Fibroblast of skin of right biceps (primary cell): ENCODE measurements at regions not wholly inside any gene's neighbourhood (a gene's known extent, or its start where the extent isn't known, plus 50 kb on each side); places are given as distances from the start of the nearest gene placed in this dataset.
"Not testable (repeated sequence)": the region's sequence is repeated elsewhere in the genome, so short reads cannot be mapped to it uniquely, and the experiment has no call there.

Experiments used
- DNase-seq: peaks from one replicate; pipeline ENCODE4 v3.0.0-alpha.2; 2013

- DNase-seq, result peak; percentile 73
Observed at GRCh38 chr7:113710310-113711096, 208.3 kb downstream of the PPP1R3A start.

DNA sequence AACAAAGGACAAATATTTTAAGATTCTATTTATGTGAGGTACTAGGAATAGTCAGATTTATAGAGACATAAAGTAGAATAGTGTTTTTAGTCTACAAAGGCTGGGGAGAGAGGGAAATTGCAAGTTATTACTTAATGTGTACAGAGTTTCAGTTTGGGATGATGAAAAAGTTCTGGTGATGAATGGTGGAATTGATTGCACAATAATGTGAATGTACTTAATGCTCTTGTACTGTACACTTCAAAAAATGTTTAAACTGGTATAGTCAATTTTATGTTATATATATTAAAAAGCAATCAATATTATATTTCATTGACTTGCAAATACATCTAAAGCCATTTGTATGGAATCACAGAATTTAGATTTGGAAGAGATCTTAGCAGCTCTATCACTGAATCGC lies 213.4 kb downstream of the PPP1R3A start:
- DNase-seq, result no peak

GRCh38 chr7:113698556-113699220 lies 220.1 kb downstream of the PPP1R3A start:
- DNase-seq, result peak; percentile 21

DNA sequence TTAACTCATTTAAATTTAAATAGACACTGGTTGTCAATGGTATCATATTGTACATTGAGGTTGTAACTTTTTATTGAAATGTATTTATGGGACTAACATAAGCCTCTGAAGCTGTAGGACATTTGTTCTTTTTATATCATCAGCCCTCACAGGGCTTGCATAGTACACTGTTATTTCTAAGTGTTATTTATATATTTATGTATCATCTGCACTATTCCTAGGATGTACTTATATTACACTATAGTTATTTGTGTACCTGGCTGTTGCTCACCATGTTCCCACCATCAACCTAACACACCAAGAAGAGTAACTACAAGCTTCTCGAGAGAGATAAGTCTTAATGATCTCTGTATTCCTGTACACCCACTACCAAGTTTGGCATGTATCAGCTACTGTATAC lies 224.7 kb downstream of the PPP1R3A start:
- DNase-seq, result no peak

DNA sequence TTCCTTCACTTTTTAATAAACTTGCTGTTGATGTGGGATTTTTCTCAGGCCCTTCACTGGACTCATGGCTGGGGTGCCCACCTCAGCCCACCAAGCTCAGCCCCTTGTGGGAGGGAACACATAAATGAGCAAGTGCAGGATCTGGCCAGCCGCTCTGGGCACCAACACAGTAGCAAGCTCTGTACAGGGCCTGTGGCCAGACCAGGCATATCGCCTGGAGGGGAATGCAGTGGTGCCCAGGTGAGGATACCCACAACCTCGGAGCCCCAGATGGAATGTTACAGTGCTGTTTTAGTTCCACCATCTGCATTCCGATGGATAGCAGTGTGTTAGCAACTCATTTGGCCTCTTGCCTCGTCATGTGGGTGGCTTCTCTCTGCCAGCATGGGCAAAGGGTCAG lies 234.6 kb downstream of the PPP1R3A start:
- no peak for DNase-seq

- DNase-seq, result no peak
Observed at GRCh38 chr7:113677811-113678210, 241.0 kb downstream of the PPP1R3A start.

- no peak for DNase-seq
Observed at GRCh38 chr7:113664867-113665266, 253.9 kb downstream of the PPP1R3A start.

DNA sequence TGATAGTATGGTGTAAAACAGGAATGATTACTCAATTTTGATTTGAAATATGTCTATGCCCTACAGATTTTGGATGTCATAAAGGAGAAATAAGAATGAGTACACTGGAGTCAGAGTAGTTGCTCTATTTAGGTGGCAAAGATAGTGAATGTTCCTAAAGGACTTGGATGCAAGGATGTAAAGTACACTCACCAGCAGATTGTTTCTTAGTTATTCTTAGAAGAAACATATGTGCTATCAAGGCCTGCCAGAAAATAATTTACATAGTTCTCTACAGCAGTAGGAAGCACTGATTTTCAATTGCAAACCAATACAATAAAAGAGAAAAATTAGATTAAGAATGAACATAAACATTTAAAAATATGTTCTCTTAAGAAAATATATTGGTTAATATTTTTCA lies 259.4 kb downstream of the PPP1R3A start:
- no peak for DNase-seq

DNA sequence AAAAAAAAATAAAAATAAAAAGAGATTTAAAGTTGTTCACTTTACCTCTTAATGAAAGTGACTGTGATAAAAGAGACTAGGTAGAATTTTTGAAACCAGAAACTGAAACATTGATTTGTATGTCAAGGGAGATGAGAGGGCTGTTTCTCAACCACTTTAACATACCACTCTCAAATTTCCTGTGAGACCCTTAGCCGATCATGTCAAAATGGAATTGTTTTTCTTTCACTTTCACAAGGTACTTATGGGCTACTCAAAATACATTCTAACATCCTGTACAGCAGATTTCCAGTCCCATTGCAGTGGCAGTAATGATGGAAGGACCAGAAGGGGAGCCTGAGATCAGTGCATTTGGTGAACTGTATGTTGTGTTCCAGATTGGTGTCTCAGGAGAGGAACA lies 261.2 kb downstream of the PPP1R3A start:
- DNase-seq, result no peak

DNA sequence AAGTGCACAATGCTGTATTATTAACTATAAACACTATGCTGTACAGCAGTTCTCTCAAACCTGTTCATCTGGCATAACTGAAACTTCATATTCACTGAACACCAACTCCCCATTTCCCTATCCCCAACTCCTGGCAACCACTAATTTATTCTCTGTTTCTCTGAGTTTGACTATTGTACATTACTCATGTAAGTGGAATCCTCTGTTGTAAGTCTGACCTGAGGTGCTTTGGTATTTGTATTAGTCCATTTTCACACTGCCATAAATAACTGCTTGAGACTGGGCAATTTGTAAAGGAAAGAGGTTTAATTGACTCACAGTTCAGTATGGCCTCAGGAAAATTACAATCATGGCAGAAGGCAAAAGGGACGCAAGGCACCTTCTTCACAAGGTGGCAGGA lies 266.3 kb downstream of the PPP1R3A start:
- DNase-seq, result peak; percentile 12

DNA sequence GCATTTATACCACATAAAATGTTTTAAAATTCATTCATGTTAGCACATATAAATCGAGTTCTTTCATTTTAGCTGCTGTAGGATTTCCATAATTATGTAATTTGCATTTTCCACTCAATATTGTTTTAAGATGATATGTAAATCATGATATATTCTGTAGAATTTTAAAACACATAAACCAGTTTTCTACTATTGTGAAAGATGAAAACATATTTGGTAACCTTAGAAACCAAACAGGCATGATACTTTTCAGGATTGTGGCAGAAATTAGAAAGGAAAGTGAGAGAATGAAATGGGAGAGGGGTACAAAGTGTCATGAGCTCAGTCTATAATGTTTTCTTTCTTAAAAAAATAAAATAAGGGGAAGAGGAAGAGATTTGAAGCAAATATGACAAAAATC lies 269.3 kb downstream of the PPP1R3A start:
- DNase-seq, result no peak

DNA sequence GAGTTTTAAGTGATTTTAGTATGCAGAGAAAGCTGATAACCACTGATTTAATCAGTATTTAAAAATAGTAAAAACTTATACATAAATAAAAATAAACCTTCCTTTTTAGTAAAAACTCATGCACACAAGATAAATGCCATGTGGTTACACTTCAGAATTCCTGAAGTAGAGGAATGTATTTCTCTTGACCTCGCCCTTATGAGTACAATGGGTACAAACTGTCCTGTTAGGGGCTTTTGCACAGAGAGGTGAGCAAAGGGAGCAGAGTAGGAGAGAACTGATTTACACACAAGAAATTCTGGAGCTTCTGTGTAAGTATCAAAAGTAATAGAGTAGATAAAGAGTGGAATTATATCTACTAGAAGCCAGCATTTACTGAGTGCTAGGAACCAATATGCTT lies 279.6 kb downstream of the PPP1R3A start:
- no peak for DNase-seq

DNA sequence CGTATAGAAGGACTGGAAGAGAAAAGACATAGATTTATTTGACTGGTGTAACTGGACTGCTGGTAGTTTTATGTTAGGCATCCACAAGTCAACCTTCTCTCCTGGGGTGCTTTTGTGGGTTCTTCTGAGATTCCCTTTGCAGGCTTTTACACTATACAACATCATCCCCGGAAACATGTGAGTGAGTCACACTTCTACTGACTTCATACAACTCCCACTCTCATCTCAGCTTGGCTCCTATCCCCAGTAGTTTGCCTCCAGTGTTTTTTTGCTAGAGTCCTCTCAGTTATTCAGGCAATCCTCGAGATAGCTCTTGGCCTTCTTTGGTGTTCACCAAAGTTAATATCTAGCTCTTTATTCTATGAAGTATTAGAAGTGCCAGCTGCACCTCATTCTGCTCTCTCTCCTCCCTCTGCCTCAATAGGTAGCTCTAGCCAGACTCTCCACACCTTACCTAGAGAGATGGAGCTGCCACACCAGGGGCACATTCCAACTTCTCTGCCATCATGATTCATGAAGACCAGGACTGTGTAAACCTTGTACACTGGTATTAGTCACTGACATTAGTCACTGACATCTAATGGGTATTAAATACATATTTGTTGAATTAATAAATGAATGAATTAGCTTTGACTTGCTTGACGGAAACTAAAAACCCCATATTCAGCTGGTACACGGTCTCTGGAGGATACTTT lies 281.9 kb downstream of the PPP1R3A start:
- peak; percentile 52 for DNase-seq

DNA sequence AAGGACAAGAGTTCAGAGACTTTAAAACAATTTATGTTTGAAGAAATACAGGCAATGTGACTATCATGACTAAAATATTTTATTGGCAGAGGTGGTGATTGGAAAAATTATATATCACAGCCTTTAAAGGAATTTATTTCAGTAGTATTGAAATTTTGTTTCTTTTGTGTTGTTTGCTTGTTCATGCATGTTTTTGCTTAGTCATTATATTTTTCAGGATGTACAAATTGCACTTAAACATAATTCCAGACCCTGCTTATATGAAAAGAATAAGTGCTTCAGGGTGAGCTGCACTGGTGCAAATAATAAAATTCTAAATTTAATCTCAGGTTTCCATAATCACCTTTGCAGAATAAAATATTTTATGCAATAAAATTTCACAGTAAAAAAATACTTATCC lies 283.3 kb downstream of the PPP1R3A start:
- no peak for DNase-seq

DNA sequence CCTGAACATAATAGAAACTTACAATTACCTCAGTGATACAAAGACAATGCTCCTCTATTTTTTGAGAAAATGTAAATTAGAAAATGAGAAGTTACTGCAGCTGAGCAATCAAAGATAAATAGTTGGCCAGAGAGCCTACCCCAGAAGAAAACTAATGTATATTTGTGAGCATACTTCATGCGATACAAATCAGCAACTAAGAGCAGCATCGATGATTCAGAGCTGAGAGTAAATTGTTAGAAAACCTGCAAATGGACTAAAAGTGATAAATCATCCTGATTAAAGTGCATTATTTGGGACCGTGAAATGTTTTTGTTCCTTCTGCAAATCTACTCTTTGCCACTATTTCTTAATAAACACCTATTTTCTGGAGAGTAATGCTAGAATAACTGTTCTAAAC lies 285.7 kb downstream of the PPP1R3A start:
- no peak for DNase-seq

- peak; percentile 11 for DNase-seq
Observed at GRCh38 chr7:113628948-113629847, 289.6 kb downstream of the PPP1R3A start.

GRCh38 chr7:113625494-113626102 lies 293.2 kb downstream of the PPP1R3A start:
- DNase-seq, result no peak

DNA sequence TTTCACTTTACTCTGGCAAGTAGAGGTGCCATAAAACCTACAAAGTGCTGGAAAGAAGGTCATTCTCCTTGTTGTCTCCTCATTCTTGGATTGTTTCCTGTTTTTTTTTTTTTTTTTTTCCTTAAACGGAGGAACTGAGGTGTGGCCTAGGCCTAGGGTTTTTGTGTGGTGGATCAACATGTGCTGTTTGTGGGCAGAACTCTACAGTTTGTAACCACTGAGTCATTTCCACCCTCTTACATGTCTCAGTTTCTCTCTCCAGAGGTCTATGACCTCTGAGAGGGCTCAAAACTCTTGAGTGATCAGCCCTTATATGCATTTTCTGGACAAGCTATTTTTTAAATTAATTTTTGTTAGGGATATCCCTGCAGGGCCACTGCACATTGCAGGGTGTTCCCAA lies 296.0 kb downstream of the PPP1R3A start:
- DNase-seq, result no peak

GRCh38 chr7:113610572-113610971 lies 308.2 kb downstream of the PPP1R3A start:
- DNase-seq, result no peak

DNA sequence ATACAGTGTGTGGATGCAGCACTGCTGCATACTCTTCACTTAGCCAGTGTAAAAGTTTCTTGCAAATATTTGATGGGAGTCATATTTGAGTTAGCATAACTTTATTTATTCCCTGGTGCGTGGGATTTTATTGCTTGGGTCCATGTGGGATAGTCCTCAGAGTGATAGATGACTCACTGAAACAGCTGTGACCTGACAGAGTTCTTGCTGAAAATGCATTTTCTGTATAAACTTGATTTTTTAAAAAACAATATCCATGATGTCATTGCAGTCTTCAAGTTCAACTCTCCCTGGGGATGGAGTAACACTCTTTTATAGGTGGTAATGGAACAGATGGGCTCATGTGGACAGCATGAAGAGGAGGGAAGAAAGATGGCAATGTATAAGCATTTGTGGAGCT lies 310.0 kb downstream of the PPP1R3A start:
- DNase-seq, result no peak

DNA sequence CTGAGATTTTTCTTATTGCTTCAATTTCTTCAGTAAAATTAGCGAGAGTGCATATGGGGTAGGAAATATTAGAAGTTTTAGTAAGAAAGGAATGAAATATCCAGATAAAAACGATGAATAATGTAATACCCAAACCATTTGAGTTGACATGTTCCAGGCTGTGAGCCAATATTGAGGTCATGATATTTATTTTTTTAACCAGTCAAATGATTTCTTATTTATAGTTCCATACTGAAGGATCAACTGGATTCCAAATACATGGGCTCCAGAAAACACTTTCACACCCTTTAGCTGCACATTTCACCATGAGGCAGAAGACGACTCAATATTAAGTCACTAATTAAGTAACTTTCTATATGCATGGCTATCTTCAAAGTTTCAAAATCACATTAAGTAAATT lies 312.5 kb downstream of the PPP1R3A start:
- DNase-seq, result no peak

GRCh38 chr7:113600428-113600827 lies 318.4 kb downstream of the PPP1R3A start:
- DNase-seq, result not testable (repeated sequence)
